Activated naive CD8-positive, alpha-beta T cell (primary cell): ENCODE measurements at regions not wholly inside any gene's neighbourhood (a gene's known extent, or its start where the extent isn't known, plus 50 kb on each side); places are given as distances from the start of the nearest gene placed in this dataset.

Experiments
- H3K27ac Mint-ChIP-seq: one replicate; pipeline ENCODE4 v1.8.0; 2021; ENCODE audit warnings: mixed read lengths
- H3K27me3 Mint-ChIP-seq: one replicate; pipeline ENCODE4 v1.8.0; 2021; ENCODE audit warnings: mixed read lengths
- H3K36me3 Mint-ChIP-seq: one replicate; pipeline ENCODE4 v1.8.0; 2021; ENCODE audit warnings: mixed read lengths
- H3K4me1 Mint-ChIP-seq: one replicate; pipeline ENCODE4 v1.8.0; 2021; ENCODE audit warnings: low read depth, mixed read lengths
- H3K4me3 Mint-ChIP-seq: one replicate; pipeline ENCODE4 v1.8.0; 2021; ENCODE audit warnings: mild to moderate bottlenecking, mixed read lengths
- H3K9me3 Mint-ChIP-seq: one replicate; pipeline ENCODE4 v1.8.0; 2021; ENCODE audit warnings: low read depth, mixed read lengths

GRCh38 chrX:15915959-15916703 is 61.5 kb upstream of the AP1S2 start:
- no peaks in the 10 kb centered on the region for H3K9me3 Mint-ChIP-seq
- H3K4me3 Mint-ChIP-seq, result no peak overlapping the region
- no peaks in the 10 kb centered on the region for H3K27me3 Mint-ChIP-seq
- H3K4me1 Mint-ChIP-seq, result no peaks in the 10 kb centered on the region
- H3K27ac Mint-ChIP-seq, result no peak overlapping the region
- no peaks in the 10 kb centered on the region for H3K36me3 Mint-ChIP-seq

- Mint-ChIP-seq H3K4me1 (no peaks in the 10 kb centered on the region), H3K27me3 (no peaks in the 10 kb centered on the region), H3K9me3 (no peaks in the 10 kb centered on the region), H3K4me3 (no peak overlapping the region), H3K27ac (no peak overlapping the region), H3K36me3 (no peaks in the 10 kb centered on the region)
Measured at GRCh38 chrX:15914486-15914885, 59.9 kb upstream of the AP1S2 start.

GRCh38 chrX:15913146-15913545 is 58.5 kb upstream of the AP1S2 start:
- Mint-ChIP-seq H3K27me3 (no peaks in the 10 kb centered on the region), H3K27ac (no peak overlapping the region), H3K4me1 (no peaks in the 10 kb centered on the region), H3K4me3 (no peak overlapping the region), H3K36me3 (no peaks in the 10 kb centered on the region), H3K9me3 (no peaks in the 10 kb centered on the region)

- Mint-ChIP-seq H3K4me3 (no peak overlapping the region), H3K27me3 (no peaks in the 10 kb centered on the region), H3K36me3 (no peaks in the 10 kb centered on the region), H3K4me1 (no peaks in the 10 kb centered on the region), H3K27ac (no peak overlapping the region), H3K9me3 (no peaks in the 10 kb centered on the region)
Measured at GRCh38 chrX:15911734-15912550, 57.3 kb upstream of the AP1S2 start.

GRCh38 chrX:15909605-15910004 is 55.0 kb upstream of the AP1S2 start:
- no peak overlapping the region for H3K4me3 Mint-ChIP-seq
- no peaks in the 10 kb centered on the region for H3K36me3 Mint-ChIP-seq
- H3K4me1 Mint-ChIP-seq, result no peaks in the 10 kb centered on the region
- H3K27ac Mint-ChIP-seq, result no peak overlapping the region
- no peaks in the 10 kb centered on the region for H3K27me3 Mint-ChIP-seq
- no peaks in the 10 kb centered on the region for H3K9me3 Mint-ChIP-seq

- Mint-ChIP-seq H3K4me3 (no peak overlapping the region), H3K4me1 (no peaks in the 10 kb centered on the region), H3K36me3 (no peaks in the 10 kb centered on the region), H3K27ac (no peak overlapping the region), H3K9me3 (no peaks in the 10 kb centered on the region), H3K27me3 (no peaks in the 10 kb centered on the region)
Measured at GRCh38 chrX:15908603-15909290, 54.1 kb upstream of the AP1S2 start.

GRCh38 chrX:15906041-15906943 is 51.7 kb upstream of the AP1S2 start:
- Mint-ChIP-seq H3K4me3 (no peak overlapping the region), H3K27me3 (no peaks in the 10 kb centered on the region), H3K36me3 (peaks cover 5% of the 10 kb centered on the region), H3K27ac (no peak overlapping the region), H3K4me1 (no peaks in the 10 kb centered on the region), H3K9me3 (no peaks in the 10 kb centered on the region)
